ENCODE measurements at regions not wholly inside any gene's neighbourhood (a gene's known extent, or its start where the extent isn't known, plus 50 kb on each side); places are given as distances from the start of the nearest gene placed in this dataset.

- ChIA-PET CTCF (no interaction called here), POLR2A (no interaction called here), RAD21 (ENCODE audit: low non-redundant PET in 1 of 2, low total read pairs in 2 of 2, uncharacterized antibody in 2 of 2, unreplicated experiment in 2 of 2) (no interaction called here)
- Histone ChIP-seq H3K36me3 (ENCODE audit: control insufficient read depth in 1 of 2, insufficient read depth in 2 of 2, low read length in 2 of 2) (no peaks in the 10 kb centered on the region), H2AFZ (ENCODE audit: low read depth, low read length, poor library complexity, severe bottlenecking) (no peak overlapping the region), H3K4me2 (ENCODE audit: low read length) (no peak overlapping the region), H3K27ac (ENCODE audit: low read depth, low read length) (no peak overlapping the region), H4K20me1 (ENCODE audit: insufficient read depth) (no peaks in the 10 kb centered on the region), H3K9me3 (ENCODE audit: control insufficient read depth in 1 of 2, insufficient read depth in 1 of 2, low read depth in 1 of 2, low read length in 2 of 2) (no peaks in the 10 kb centered on the region), H3K4me3 (replicated peaks in 1 of 2; ENCODE audit: low read depth in 1 of 2, low read length in 2 of 2) (no peak overlapping the region), H3K9me2 (ENCODE audit: insufficient read depth) (no peaks in the 10 kb centered on the region), H3K27me3 (ENCODE audit: insufficient read depth, low read length) (no peaks in the 10 kb centered on the region), H3K4me1 (ENCODE audit: control insufficient read depth in 1 of 2, insufficient read depth in 2 of 2, low read length in 2 of 2) (no peaks in the 10 kb centered on the region), H3K9ac (ENCODE audit: low read length) (no peak overlapping the region), H3K79me2 (ENCODE audit: insufficient read depth, low read length) (no peaks in the 10 kb centered on the region)
- ATAC-seq (no peak), DNase-seq (ENCODE audit: low read depth, low spot score) (no peak)
- intact Hi-C loops (cut with micrococcal nuclease), result no loop called here
- TF ChIP-seq CBX3 (IDR thresholded peaks at IDR 0.05; ENCODE audit: low read depth) (no peak), FOSL1 (IDR thresholded peaks at IDR 0.05; ENCODE audit: low read depth) (no peak), CEBPB (IDR thresholded peaks at IDR 0.05; ENCODE audit: low read depth) (no peak), TCF7L2 (IDR thresholded peaks at IDR 0.05; ENCODE audit: borderline replicate concordance, extremely low read depth, insufficient read depth, insufficient read length) (no peak), EZH2 (IDR thresholded peaks at IDR 0.05) (no peak), ELF1 (IDR thresholded peaks at IDR 0.05; ENCODE audit: borderline replicate concordance, low read depth) (no peak), ATF3 (IDR thresholded peaks at IDR 0.05) (no peak), EGR1 (IDR thresholded peaks at IDR 0.05; ENCODE audit: low read depth) (no peak)
- BruUV-seq (replicated peaks), result no TSS peak
These were observed 419.6 kb upstream of the PIK3R1 start for GRCh38 chr5:67795781-67796477.

DNA sequence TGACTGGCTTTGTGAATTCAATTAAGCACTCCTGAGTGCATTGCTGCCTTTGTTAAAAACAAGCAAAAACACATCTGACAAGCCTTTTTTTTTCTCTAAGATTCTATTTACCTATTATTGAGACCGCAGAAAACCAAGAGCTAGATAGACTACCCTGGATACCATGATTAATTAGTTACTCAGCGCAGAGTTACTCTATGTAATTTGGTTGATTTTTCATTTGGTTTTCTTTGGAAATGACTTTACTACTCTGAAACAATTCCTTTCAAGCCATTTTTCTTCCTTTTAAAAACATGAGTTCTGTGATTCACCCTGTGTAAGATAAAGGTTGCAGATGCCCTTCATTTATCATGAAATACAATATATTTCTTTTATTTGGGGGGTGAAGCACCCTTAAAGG lies 421.6 kb upstream of the PIK3R1 start:
- ATAC-seq (no peak), DNase-seq (ENCODE audit: low read depth, low spot score) (no peak)
- Histone ChIP-seq H3K36me3 (ENCODE audit: control insufficient read depth in 1 of 2, insufficient read depth in 2 of 2, low read length in 2 of 2) (no peaks in the 10 kb centered on the region), H3K9me3 (ENCODE audit: control insufficient read depth in 1 of 2, insufficient read depth in 1 of 2, low read depth in 1 of 2, low read length in 2 of 2) (no peaks in the 10 kb centered on the region), H3K79me2 (ENCODE audit: insufficient read depth, low read length) (no peaks in the 10 kb centered on the region), H3K27me3 (ENCODE audit: insufficient read depth, low read length) (no peaks in the 10 kb centered on the region), H3K9ac (ENCODE audit: low read length) (no peak overlapping the region), H3K4me1 (ENCODE audit: control insufficient read depth in 1 of 2, insufficient read depth in 2 of 2, low read length in 2 of 2) (no peaks in the 10 kb centered on the region), H3K4me2 (ENCODE audit: low read length) (no peak overlapping the region), H3K27ac (ENCODE audit: low read depth, low read length) (no peak overlapping the region), H3K4me3 (replicated peaks in 1 of 2; ENCODE audit: low read depth in 1 of 2, low read length in 2 of 2) (no peak overlapping the region), H4K20me1 (ENCODE audit: insufficient read depth) (no peaks in the 10 kb centered on the region), H2AFZ (ENCODE audit: low read depth, low read length, poor library complexity, severe bottlenecking) (no peak overlapping the region), H3K9me2 (ENCODE audit: insufficient read depth) (no peaks in the 10 kb centered on the region)
- no TSS peak for BruUV-seq (replicated peaks)
- ChIA-PET CTCF (no interaction called here), RAD21 (ENCODE audit: low non-redundant PET in 1 of 2, low total read pairs in 2 of 2, uncharacterized antibody in 2 of 2, unreplicated experiment in 2 of 2) (no interaction called here), POLR2A (no interaction called here)
- intact Hi-C loops (cut with micrococcal nuclease), result no loop called here
- no peak for TF ChIP-seq EZH2phosphoT487 (IDR thresholded peaks at IDR 0.05; ENCODE audit: borderline replicate concordance)
- TF ChIP-seq, protein P1, sequence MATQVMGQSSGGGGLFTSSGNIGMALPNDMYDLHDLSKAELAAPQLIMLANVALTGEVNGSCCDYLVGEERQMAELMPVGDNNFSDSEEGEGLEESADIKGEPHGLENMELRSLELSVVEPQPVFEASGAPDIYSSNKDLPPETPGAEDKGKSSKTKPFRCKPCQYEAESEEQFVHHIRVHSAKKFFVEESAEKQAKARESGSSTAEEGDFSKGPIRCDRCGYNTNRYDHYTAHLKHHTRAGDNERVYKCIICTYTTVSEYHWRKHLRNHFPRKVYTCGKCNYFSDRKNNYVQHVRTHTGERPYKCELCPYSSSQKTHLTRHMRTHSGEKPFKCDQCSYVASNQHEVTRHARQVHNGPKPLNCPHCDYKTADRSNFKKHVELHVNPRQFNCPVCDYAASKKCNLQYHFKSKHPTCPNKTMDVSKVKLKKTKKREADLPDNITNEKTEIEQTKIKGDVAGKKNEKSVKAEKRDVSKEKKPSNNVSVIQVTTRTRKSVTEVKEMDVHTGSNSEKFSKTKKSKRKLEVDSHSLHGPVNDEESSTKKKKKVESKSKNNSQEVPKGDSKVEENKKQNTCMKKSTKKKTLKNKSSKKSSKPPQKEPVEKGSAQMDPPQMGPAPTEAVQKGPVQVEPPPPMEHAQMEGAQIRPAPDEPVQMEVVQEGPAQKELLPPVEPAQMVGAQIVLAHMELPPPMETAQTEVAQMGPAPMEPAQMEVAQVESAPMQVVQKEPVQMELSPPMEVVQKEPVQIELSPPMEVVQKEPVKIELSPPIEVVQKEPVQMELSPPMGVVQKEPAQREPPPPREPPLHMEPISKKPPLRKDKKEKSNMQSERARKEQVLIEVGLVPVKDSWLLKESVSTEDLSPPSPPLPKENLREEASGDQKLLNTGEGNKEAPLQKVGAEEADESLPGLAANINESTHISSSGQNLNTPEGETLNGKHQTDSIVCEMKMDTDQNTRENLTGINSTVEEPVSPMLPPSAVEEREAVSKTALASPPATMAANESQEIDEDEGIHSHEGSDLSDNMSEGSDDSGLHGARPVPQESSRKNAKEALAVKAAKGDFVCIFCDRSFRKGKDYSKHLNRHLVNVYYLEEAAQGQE (IDR thresholded peaks at IDR 0.05; ENCODE audit: low read depth), result no peak
- TF ChIP-seq YY1 (IDR thresholded peaks at IDR 0.05; ENCODE audit: extremely low read depth, insufficient replicate concordance, low read depth, low read length), result no peak
- TF ChIP-seq, protein P2, sequence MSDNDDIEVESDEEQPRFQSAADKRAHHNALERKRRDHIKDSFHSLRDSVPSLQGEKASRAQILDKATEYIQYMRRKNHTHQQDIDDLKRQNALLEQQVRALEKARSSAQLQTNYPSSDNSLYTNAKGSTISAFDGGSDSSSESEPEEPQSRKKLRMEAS (IDR thresholded peaks at IDR 0.05), result no peak
- TF ChIP-seq ATF3 (IDR thresholded peaks at IDR 0.05), result no peak
- TF ChIP-seq JUND (IDR thresholded peaks at IDR 0.05), result no peak
- TF ChIP-seq CEBPB (IDR thresholded peaks at IDR 0.05; ENCODE audit: low read depth), result no peak
- TF ChIP-seq EGR1 (IDR thresholded peaks at IDR 0.05; ENCODE audit: low read depth), result no peak
- no peak for TF ChIP-seq CBX3 (IDR thresholded peaks at IDR 0.05; ENCODE audit: low read depth)
